ENCODE measurements at regions not wholly inside any gene's neighbourhood (a gene's known extent, or its start where the extent isn't known, plus 50 kb on each side); places are given as distances from the start of the nearest gene placed in this dataset.
"Not testable (repeated sequence)": the region's sequence is repeated elsewhere in the genome, so short reads cannot be mapped to it uniquely, and the experiment has no call there.

DNA sequence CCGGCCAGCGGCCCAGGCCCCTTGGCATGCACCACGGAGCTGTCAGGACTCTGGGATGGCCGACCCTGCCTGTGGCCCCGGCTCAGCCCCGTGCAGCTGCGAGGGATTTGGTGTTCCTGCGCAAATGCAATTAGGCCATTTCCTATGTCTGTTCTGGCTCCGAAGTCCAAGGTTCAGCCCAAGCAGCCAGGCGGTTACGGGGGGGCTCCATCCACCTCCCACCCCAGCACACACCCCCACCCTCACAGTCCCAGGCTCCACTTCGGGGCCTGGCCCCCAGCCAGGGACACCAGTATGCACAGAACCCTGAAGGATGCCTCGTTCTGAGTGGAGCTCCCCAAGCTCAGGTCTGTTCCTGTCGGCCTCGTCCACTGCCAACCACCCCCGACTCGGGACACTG lies 2965.7 kb downstream of the RPIA start:
- POLR2A ChIA-PET; DNase-seq (ENCODE audit: low read depth, low spot score); H3K4me1 ChIP-seq (ENCODE audit: control insufficient read depth, extremely low read depth, insufficient read depth, low read length); CTCF ChIA-PET; H3K27ac ChIP-seq (ENCODE audit: insufficient read depth, low read depth, low read length); H3K27me3 ChIP-seq (ENCODE audit: control insufficient read depth in 2 of 2, insufficient read depth in 2 of 2, low read length in 2 of 2); H3K36me3 ChIP-seq (ENCODE audit: control insufficient read depth in 2 of 2, extremely low read depth in 1 of 2, insufficient read depth in 2 of 2, low read length in 2 of 2); H3K4me2 ChIP-seq (ENCODE audit: insufficient read depth, low read length); H3K9me3 ChIP-seq (replicated peaks; ENCODE audit: control insufficient read depth, insufficient read depth, low read length); H4K20me1 ChIP-seq (replicated peaks; ENCODE audit: control insufficient read depth, extremely low read depth, insufficient read depth, low read length); dilution Hi-C loops (cut with MboI; ENCODE audit: extremely low pct_ligation_motif_present, low sequenced_read_pairs); H2AFZ ChIP-seq (ENCODE audit: low read depth, low read length); H3K79me2 ChIP-seq (ENCODE audit: control insufficient read depth, insufficient read depth, low read length); H3K4me3 ChIP-seq (replicated peaks in 1 of 3; ENCODE audit: insufficient read depth in 1 of 3, low read depth in 1 of 3, low read length in 3 of 3); intact Hi-C loops (cut with micrococcal nuclease); BruUV-seq (replicated peaks); H3K9me1 ChIP-seq (replicated peaks; ENCODE audit: control insufficient read depth, extremely low read depth, insufficient read depth, low read length); FAIRE-seq; H3K9ac ChIP-seq (replicated peaks; ENCODE audit: extremely low read depth, insufficient read depth, low read length): not testable (repeated sequence)

DNA sequence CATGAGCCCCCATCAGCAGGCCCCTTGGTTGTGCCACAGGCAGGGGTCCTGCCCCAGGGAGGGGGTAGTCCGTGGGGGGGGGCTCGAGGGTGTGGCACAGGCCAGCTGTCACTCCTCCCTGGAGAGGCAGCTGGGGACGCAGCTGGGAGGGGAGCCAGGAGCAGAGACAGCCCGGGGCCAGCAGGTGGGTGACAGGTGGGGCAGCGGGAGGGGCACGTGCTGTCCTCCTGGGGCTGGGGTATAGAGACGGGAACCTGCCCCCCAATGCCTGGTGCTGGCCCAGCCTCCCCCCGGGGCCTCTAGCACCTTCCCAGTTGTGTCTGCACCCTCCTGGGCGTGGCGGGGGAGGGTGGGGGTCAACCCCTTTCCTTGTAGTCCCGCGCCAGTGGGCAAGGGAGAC lies 2966.9 kb downstream of the RPIA start:
- FAIRE-seq; H3K9ac ChIP-seq (replicated peaks; ENCODE audit: extremely low read depth, insufficient read depth, low read length); H3K27me3 ChIP-seq (ENCODE audit: control insufficient read depth in 2 of 2, insufficient read depth in 2 of 2, low read length in 2 of 2); H3K4me2 ChIP-seq (ENCODE audit: insufficient read depth, low read length); DNase-seq (ENCODE audit: low read depth, low spot score); intact Hi-C loops (cut with micrococcal nuclease); H3K9me1 ChIP-seq (replicated peaks; ENCODE audit: control insufficient read depth, extremely low read depth, insufficient read depth, low read length); H3K36me3 ChIP-seq (ENCODE audit: control insufficient read depth in 2 of 2, extremely low read depth in 1 of 2, insufficient read depth in 2 of 2, low read length in 2 of 2); dilution Hi-C loops (cut with MboI; ENCODE audit: extremely low pct_ligation_motif_present, low sequenced_read_pairs); H3K27ac ChIP-seq (ENCODE audit: insufficient read depth, low read depth, low read length); CTCF ChIA-PET; H2AFZ ChIP-seq (ENCODE audit: low read depth, low read length); H3K79me2 ChIP-seq (ENCODE audit: control insufficient read depth, insufficient read depth, low read length); H3K4me3 ChIP-seq (replicated peaks in 1 of 3; ENCODE audit: insufficient read depth in 1 of 3, low read depth in 1 of 3, low read length in 3 of 3); POLR2A ChIA-PET; H4K20me1 ChIP-seq (replicated peaks; ENCODE audit: control insufficient read depth, extremely low read depth, insufficient read depth, low read length); H3K4me1 ChIP-seq (ENCODE audit: control insufficient read depth, extremely low read depth, insufficient read depth, low read length); H3K9me3 ChIP-seq (replicated peaks; ENCODE audit: control insufficient read depth, insufficient read depth, low read length); BruUV-seq (replicated peaks): not testable (repeated sequence)

DNA sequence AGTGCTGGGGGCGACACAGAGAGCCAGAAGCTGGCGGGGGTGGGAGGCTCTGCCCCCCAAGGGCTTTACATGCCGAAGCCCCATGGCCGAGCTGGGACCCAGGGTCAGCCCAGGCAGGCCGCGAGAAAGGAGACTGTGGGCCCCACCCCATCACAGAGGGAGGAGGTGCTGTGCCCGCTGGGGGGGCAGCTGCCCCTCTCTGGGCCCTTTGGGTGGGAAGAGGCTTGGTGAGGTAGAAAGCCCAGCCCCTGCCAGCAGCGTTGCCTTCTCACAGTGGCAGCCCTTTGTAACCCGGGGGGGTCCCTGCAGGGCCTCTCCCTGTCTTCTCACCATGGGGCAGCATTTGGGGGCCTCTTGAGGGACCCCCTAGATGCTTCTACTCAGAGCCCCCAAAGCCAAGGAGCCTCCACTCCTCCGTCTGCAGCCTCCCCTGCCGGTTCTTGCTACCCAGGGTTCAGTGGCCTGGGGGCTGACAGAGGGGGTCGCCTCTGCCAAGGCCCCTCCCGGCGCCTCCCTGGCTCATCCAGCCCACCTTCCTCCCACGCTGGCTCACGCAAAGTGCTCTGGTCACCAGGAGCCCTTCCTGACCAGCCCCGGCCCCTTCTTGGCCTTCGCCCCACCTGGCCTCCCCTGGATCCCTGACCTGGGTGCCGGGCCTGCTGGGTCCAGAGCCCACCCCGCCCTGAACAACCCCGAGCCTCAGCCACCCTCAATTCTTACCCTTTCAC lies 2967.9 kb downstream of the RPIA start:
- H3K27ac ChIP-seq (ENCODE audit: insufficient read depth, low read depth, low read length); H2AFZ ChIP-seq (ENCODE audit: low read depth, low read length); H3K9me1 ChIP-seq (replicated peaks; ENCODE audit: control insufficient read depth, extremely low read depth, insufficient read depth, low read length); H3K4me2 ChIP-seq (ENCODE audit: insufficient read depth, low read length); H3K4me1 ChIP-seq (ENCODE audit: control insufficient read depth, extremely low read depth, insufficient read depth, low read length); dilution Hi-C loops (cut with MboI; ENCODE audit: extremely low pct_ligation_motif_present, low sequenced_read_pairs); intact Hi-C loops (cut with micrococcal nuclease); BruUV-seq (replicated peaks); H3K36me3 ChIP-seq (ENCODE audit: control insufficient read depth in 2 of 2, extremely low read depth in 1 of 2, insufficient read depth in 2 of 2, low read length in 2 of 2); H3K27me3 ChIP-seq (ENCODE audit: control insufficient read depth in 2 of 2, insufficient read depth in 2 of 2, low read length in 2 of 2); H4K20me1 ChIP-seq (replicated peaks; ENCODE audit: control insufficient read depth, extremely low read depth, insufficient read depth, low read length); POLR2A ChIA-PET; FAIRE-seq; H3K9ac ChIP-seq (replicated peaks; ENCODE audit: extremely low read depth, insufficient read depth, low read length); DNase-seq (ENCODE audit: low read depth, low spot score); H3K9me3 ChIP-seq (replicated peaks; ENCODE audit: control insufficient read depth, insufficient read depth, low read length); H3K79me2 ChIP-seq (ENCODE audit: control insufficient read depth, insufficient read depth, low read length); CTCF ChIA-PET: not testable (repeated sequence)
- peak overlapping the region in 1 of 3 experiments; percentile 19 for H3K4me3 ChIP-seq (replicated peaks in 1 of 3; ENCODE audit: insufficient read depth in 1 of 3, low read depth in 1 of 3, low read length in 3 of 3)

DNA sequence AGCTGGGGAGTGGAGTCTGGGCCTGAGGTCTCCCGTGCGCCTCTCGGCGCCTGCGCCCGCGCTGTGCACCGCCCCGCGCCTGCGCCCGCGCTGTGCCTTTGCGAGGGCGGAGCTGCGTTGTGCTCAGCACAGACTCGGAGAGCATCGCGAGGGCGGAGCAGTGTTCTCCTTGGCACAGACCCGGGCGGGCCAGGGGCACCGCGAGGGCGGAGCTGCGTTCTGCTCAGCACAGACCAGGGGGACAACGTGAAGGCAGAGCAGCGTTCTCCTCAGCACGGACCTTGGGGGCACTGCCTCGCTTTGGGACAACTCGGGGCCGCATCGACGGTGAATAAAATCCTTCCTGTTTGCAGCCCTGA lies 2968.4 kb downstream of the RPIA start:
- H3K79me2 ChIP-seq (ENCODE audit: control insufficient read depth, insufficient read depth, low read length); H3K9ac ChIP-seq (replicated peaks; ENCODE audit: extremely low read depth, insufficient read depth, low read length); H3K27ac ChIP-seq (ENCODE audit: insufficient read depth, low read depth, low read length); intact Hi-C loops (cut with micrococcal nuclease); H4K20me1 ChIP-seq (replicated peaks; ENCODE audit: control insufficient read depth, extremely low read depth, insufficient read depth, low read length); BruUV-seq (replicated peaks); dilution Hi-C loops (cut with MboI; ENCODE audit: extremely low pct_ligation_motif_present, low sequenced_read_pairs); H3K36me3 ChIP-seq (ENCODE audit: control insufficient read depth in 2 of 2, extremely low read depth in 1 of 2, insufficient read depth in 2 of 2, low read length in 2 of 2); H3K4me3 ChIP-seq (replicated peaks in 1 of 3; ENCODE audit: insufficient read depth in 1 of 3, low read depth in 1 of 3, low read length in 3 of 3); POLR2A ChIA-PET; H3K9me1 ChIP-seq (replicated peaks; ENCODE audit: control insufficient read depth, extremely low read depth, insufficient read depth, low read length); CTCF ChIA-PET; H3K4me1 ChIP-seq (ENCODE audit: control insufficient read depth, extremely low read depth, insufficient read depth, low read length); H3K4me2 ChIP-seq (ENCODE audit: insufficient read depth, low read length); H3K9me3 ChIP-seq (replicated peaks; ENCODE audit: control insufficient read depth, insufficient read depth, low read length); FAIRE-seq; H3K27me3 ChIP-seq (ENCODE audit: control insufficient read depth in 2 of 2, insufficient read depth in 2 of 2, low read length in 2 of 2): not testable (repeated sequence)
- DNase-seq (ENCODE audit: low read depth, low spot score) = peak; percentile 23
- peak overlapping the region; percentile 54 for H2AFZ ChIP-seq (ENCODE audit: low read depth, low read length)

Data from endothelial cell of umbilical vein (primary cell).